Stimulated activated naive CD8-positive, alpha-beta T cell treated with anti-CD3 and anti-CD28 coated beads, Interleukin-15, amount 100 ng/mL, for 72 hours (primary cell): ENCODE measurements at regions not wholly inside any gene's neighbourhood (a gene's known extent, or its start where the extent isn't known, plus 50 kb on each side); places are given as distances from the start of the nearest gene placed in this dataset.

Experiments used
- ATAC-seq: fragments of 150-1000 bp; cut with Tn5 transposase; 2 replicates; pipeline ENCODE4 v1.10.0; 2021; ENCODE audit warnings: mild to moderate bottlenecking, moderate library complexity
- DNase-seq, 2 donors: peaks; one replicate each; pipeline ENCODE4 v3.0.0; 2021 to 2022
- H3K27ac Mint-ChIP-seq, 2 donors: one replicate each; pipeline ENCODE4 v1.8.0; 2022; ENCODE audit warnings: mild to moderate bottlenecking in 2 of 2, mixed read lengths in 2 of 2, moderate library complexity in 2 of 2
- H3K27me3 Mint-ChIP-seq: one replicate; pipeline ENCODE4 v1.8.0; 2022; ENCODE audit warnings: mixed read lengths
- H3K4me1 Mint-ChIP-seq: one replicate; pipeline ENCODE4 v1.8.0; 2022; ENCODE audit warnings: mild to moderate bottlenecking, mixed read lengths
- H3K4me3 Mint-ChIP-seq, 2 donors: one replicate each; pipeline ENCODE4 v1.8.0; 2022; ENCODE audit warnings: mild to moderate bottlenecking in 2 of 2, mixed read lengths in 2 of 2, moderate library complexity in 1 of 2
- H3K9me3 Mint-ChIP-seq, 2 donors: one replicate each; pipeline ENCODE4 v1.8.0; 2022; ENCODE audit warnings: mixed read lengths in 2 of 2

GRCh38 chr11:103550811-103551210 lies 441.6 kb downstream of the DYNC2H1 start:
- no peaks in the 10 kb centered on the region for H3K9me3 Mint-ChIP-seq

DNA sequence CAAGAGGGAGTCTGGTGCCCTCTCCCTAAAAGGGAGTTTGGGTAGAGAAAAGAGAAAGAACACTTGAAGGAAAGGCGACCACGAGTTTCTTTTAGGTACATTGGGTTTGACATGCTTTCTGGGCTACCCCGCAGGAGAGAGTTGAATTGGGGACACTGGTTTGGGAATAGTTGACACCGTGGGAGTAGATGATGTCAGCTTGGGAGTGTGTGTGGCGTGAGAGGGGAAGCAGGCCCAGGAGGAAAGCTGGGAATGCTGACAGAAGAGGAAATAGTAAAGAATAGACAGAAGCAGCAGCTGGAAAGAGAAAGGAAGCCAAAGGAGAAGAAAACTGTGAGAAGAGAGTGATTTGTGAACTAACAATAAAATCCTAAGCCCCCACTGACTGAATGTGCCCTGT lies 442.9 kb downstream of the DYNC2H1 start:
- Mint-ChIP-seq H3K4me3 (no peak overlapping the region), H3K27me3 (no peaks in the 10 kb centered on the region), H3K9me3 (no peaks in the 10 kb centered on the region), H3K4me1 (no peaks in the 10 kb centered on the region), H3K27ac (peak overlapping the region in 1 of 2 donors; percentile 1)
- no peak for DNase-seq
- ATAC-seq = no peak

More at GRCh38 chr11:103550811-103551210, 441.6 kb downstream of the DYNC2H1 start:
- ATAC-seq = no peak
- no peaks in the 10 kb centered on the region for H3K4me1 Mint-ChIP-seq
- H3K27ac Mint-ChIP-seq = no peak overlapping the region
- no peak overlapping the region for H3K4me3 Mint-ChIP-seq
- no peak for DNase-seq
- H3K27me3 Mint-ChIP-seq = no peaks in the 10 kb centered on the region

- H3K9me3 Mint-ChIP-seq = no peaks in the 10 kb centered on the region
- H3K4me3 Mint-ChIP-seq = no peak overlapping the region
- ATAC-seq = no peak
- peaks cover 10% of the 10 kb centered on the region for H3K27me3 Mint-ChIP-seq
- no peak overlapping the region for H3K27ac Mint-ChIP-seq
- no peak for DNase-seq
- no peaks in the 10 kb centered on the region for H3K4me1 Mint-ChIP-seq
These were observed 446.9 kb downstream of the DYNC2H1 start for GRCh38 chr11:103556171-103556570.

DNA sequence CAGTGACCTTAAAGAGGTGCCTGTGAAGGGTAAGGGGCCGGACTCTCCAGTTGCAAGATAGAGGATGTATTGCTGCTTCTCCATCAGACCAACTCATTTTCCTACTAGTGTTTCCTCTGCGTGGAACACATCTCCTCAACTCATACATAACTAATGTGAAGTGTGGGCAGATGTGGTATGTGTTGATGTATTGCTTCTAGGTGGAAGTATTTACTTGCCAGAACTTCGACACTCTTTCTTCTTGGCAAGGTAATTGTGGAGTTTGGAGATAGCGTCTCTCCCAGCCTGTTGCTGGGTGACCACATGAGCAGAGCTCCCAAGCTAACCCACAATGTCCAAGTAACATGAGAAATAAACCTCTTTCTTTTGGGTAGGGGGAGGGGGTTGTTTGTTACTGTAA lies 456.9 kb downstream of the DYNC2H1 start:
- no peaks in the 10 kb centered on the region for H3K27me3 Mint-ChIP-seq
- ATAC-seq = no peak
- DNase-seq = no peak
- H3K4me1 Mint-ChIP-seq = no peaks in the 10 kb centered on the region
- H3K27ac Mint-ChIP-seq = no peak overlapping the region
- H3K9me3 Mint-ChIP-seq = no peaks in the 10 kb centered on the region
- no peak overlapping the region for H3K4me3 Mint-ChIP-seq

DNA sequence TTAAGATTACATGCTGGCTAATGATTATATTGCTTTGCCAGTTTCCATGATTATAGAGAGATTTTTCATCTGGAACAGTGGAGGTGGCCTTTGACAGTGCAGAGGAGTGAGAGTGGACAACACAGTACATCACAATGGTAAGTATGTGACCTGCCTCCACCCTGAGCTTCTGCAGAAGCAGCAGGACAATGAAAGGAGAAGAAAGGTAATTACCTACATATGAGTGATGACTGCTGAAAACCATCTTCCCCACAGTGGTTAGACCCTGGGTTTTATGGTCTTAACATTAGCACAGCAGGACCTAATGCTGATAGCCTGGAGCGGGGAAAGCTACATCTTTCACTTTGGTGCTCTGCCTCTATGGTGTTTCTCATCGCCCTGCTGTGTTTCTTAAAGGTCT lies 454.7 kb upstream of the DDI1 start:
- Mint-ChIP-seq H3K9me3 (peaks cover 11 to 14% of the 10 kb centered on the region in 2 donors), H3K4me1 (no peaks in the 10 kb centered on the region), H3K4me3 (no peak overlapping the region), H3K27me3 (peaks cover 7% of the 10 kb centered on the region), H3K27ac (no peak overlapping the region)
- no peak for ATAC-seq
- DNase-seq = no peak

- Mint-ChIP-seq H3K4me3 (no peak overlapping the region), H3K9me3 (peaks cover 11 to 14% of the 10 kb centered on the region in 2 donors), H3K4me1 (no peaks in the 10 kb centered on the region), H3K27ac (no peak overlapping the region), H3K27me3 (peaks cover 7% of the 10 kb centered on the region)
- ATAC-seq (no peak), DNase-seq (no peak)
These were observed 454.0 kb upstream of the DDI1 start for GRCh38 chr11:103582351-103582909.

- H3K27me3 Mint-ChIP-seq = peaks cover 7% of the 10 kb centered on the region
- H3K4me1 Mint-ChIP-seq = no peaks in the 10 kb centered on the region
- no peak for DNase-seq
- no peak for ATAC-seq
- H3K27ac Mint-ChIP-seq = no peak overlapping the region
- H3K9me3 Mint-ChIP-seq = peaks cover 11 to 13% of the 10 kb centered on the region in 2 donors
- H3K4me3 Mint-ChIP-seq = no peak overlapping the region
These were observed 452.4 kb upstream of the DDI1 start for GRCh38 chr11:103584021-103584420.

DNA sequence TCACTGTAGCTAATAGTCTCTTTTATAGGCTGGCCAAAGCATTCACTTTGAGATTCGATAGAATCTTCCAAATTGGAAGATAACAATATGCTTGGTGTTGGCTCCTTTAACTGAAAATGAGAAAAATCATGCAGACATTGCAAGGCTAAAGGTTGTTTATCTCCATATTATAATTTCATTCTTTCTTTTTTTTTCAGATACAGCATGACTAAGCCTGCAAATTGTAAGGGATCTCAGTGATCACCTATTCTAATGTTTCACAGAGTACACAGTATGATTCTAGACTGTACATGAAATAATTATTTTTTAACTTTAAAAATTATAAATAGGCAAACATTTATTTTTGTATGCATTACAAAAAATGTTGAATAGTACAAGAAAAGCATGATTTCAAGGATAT lies 451.7 kb upstream of the DDI1 start:
- no peak overlapping the region for H3K4me3 Mint-ChIP-seq
- no peaks in the 10 kb centered on the region for H3K4me1 Mint-ChIP-seq
- H3K27me3 Mint-ChIP-seq = peaks cover 7% of the 10 kb centered on the region
- H3K27ac Mint-ChIP-seq = no peak overlapping the region
- DNase-seq (no peak), ATAC-seq (no peak)
- H3K9me3 Mint-ChIP-seq = peaks cover 5 to 6% of the 10 kb centered on the region in 2 donors

- DNase-seq (no peak), ATAC-seq (no peak)
- no peaks in the 10 kb centered on the region for H3K4me1 Mint-ChIP-seq
- H3K9me3 Mint-ChIP-seq = no peaks in the 10 kb centered on the region
- H3K27ac Mint-ChIP-seq = peak overlapping the region in 1 of 2 donors; percentile 94
- H3K27me3 Mint-ChIP-seq = peaks cover 7% of the 10 kb centered on the region
- H3K4me3 Mint-ChIP-seq = no peak overlapping the region
These were observed 451.0 kb upstream of the DDI1 start for GRCh38 chr11:103585401-103585800.

GRCh38 chr11:103585911-103586310 lies 450.5 kb upstream of the DDI1 start:
- Mint-ChIP-seq H3K4me3 (no peak overlapping the region), H3K27ac (peak overlapping the region in 1 of 2 donors; percentile 94), H3K27me3 (peaks cover 7% of the 10 kb centered on the region), H3K9me3 (no peaks in the 10 kb centered on the region), H3K4me1 (no peaks in the 10 kb centered on the region)
- ATAC-seq (no peak), DNase-seq (no peak)

GRCh38 chr11:103586756-103587155 lies 449.7 kb upstream of the DDI1 start:
- Mint-ChIP-seq H3K9me3 (no peaks in the 10 kb centered on the region), H3K27ac (no peak overlapping the region), H3K4me1 (no peaks in the 10 kb centered on the region), H3K4me3 (no peak overlapping the region), H3K27me3 (peaks cover 7% of the 10 kb centered on the region)
- DNase-seq (no peak), ATAC-seq (no peak)

DNA sequence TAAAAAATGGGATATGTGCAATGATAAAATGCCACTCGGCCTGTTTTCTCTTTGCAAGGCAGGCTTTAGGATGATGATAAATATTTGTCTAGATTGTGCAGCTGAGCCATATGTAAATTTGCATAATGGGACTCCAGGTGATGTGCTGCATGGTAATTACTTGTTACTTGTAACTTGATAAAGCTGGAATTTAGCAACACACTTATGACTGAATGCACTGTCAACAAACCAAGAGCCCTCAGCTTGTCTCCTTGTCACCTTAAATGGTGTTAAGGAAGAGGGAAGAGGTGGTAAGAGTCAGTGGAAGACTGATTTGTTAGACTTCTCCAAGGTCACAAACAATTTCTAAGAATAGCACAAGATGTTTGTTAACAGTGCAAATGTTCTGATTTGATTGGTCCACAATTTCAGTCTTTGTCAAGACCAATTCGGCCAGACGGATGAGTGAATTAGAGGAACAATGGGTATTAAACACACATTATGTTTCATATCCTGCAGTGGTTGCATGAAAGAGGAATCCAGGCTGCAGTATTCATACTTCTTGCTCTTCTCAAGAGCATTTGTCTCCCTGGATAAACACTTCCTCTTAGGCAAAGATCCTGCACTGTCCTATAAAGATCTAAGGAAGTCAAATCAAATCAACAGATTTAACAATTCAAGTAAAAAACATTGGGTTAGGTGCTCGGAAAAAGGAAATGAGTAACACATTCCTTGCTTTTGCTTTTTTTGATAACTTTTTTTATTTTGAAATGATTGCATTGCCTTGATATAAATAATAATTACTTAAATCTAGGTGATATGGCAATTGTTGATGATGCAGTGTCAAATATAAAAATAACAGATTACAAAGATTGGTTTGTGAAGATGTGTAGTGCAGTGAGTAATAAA lies 448.3 kb upstream of the DDI1 start:
- H3K9me3 Mint-ChIP-seq = no peaks in the 10 kb centered on the region
- no peak overlapping the region for H3K4me3 Mint-ChIP-seq
- DNase-seq (no peak), ATAC-seq (no peak)
- peaks cover 7% of the 10 kb centered on the region for H3K27me3 Mint-ChIP-seq
- no peaks in the 10 kb centered on the region for H3K4me1 Mint-ChIP-seq
- no peak overlapping the region for H3K27ac Mint-ChIP-seq

DNA sequence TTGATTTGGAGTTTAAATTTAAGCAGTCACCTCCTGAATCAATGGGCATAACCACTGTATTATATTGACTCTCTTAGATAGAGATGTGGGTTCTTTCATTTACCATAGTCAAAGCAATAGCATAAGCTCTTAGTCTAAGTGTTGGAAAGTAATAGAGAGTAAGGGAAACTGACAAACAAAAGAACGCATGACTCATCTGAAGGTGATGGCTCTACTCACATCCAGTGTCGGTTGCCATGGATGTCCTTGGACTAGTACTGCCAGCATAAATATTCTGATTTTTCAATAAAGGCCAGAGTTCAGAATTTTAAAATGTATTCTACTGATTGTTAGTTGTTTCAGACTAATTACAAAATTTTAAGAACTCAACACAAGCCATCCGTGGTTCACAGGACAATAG lies 444.9 kb upstream of the DDI1 start:
- H3K4me1 Mint-ChIP-seq = no peaks in the 10 kb centered on the region
- no peaks in the 10 kb centered on the region for H3K9me3 Mint-ChIP-seq
- H3K27me3 Mint-ChIP-seq = peaks cover 1% of the 10 kb centered on the region
- ATAC-seq (no peak), DNase-seq (no peak)
- H3K4me3 Mint-ChIP-seq = no peak overlapping the region
- no peak overlapping the region for H3K27ac Mint-ChIP-seq

DNA sequence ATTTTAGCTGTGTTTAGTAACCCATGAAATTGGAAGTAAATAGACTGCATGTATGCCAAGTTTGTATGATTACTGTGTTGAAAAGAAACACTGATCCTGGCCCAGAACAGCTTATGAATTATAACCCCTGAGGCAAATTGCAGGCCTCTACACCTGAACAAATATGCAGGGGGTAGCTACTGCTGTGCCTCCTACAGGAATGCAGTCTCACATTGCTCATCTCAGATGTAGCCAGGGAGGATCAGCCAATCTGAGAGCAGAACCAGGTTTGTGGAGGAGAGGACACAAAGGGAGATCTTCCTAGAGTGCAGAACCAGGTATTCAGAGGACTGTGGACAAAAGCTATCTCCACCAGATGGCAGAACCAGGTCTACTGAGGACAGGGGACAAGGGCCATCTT lies 442.2 kb upstream of the DDI1 start:
- Mint-ChIP-seq H3K9me3 (no peaks in the 10 kb centered on the region), H3K27me3 (peaks cover 12% of the 10 kb centered on the region)

GRCh38 chr11:103596315-103596714 lies 440.1 kb upstream of the DDI1 start:
- no peak overlapping the region for H3K27ac Mint-ChIP-seq
- H3K9me3 Mint-ChIP-seq = no peaks in the 10 kb centered on the region
- no peak for DNase-seq
- no peaks in the 10 kb centered on the region for H3K4me1 Mint-ChIP-seq
- no peak for ATAC-seq
- H3K4me3 Mint-ChIP-seq = no peak overlapping the region
- peaks cover 21% of the 10 kb centered on the region for H3K27me3 Mint-ChIP-seq

More for the DNA sequence above, 442.2 kb upstream of the DDI1 start:
- Mint-ChIP-seq H3K4me3 (no peak overlapping the region), H3K27ac (no peak overlapping the region), H3K4me1 (no peaks in the 10 kb centered on the region)
- ATAC-seq = no peak
- DNase-seq = no peak

DNA sequence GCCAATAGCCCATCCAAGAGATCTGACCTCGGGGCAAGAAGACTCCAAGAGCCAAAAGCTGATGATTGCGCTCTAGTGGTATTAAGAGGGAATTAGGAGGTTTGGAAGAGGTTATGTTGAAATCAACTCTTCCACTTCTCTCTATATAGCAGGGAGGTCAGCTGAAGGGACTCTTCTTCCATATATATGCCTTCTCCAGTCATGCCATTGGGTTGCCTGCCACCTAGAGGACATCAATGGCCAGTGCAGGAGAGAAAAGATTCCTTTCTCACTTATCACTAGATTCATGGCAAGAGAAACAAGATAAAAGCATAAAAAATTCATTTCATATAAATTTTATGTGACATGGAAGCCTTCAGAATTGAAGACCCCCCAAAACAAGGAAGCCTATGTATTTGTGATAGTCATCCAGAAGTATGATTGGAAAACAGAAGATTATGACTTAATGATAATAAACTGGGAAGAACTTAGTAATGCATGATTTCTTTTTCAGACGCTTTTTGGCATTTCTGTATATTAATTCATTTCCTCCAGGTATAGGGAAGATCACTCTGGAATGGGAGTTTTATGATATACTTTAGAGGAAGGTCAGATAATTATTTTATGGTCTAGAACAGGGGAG lies 435.1 kb upstream of the DDI1 start:
- H3K27ac Mint-ChIP-seq = peak overlapping the region in 1 of 2 donors; percentile 24
- peak; percentile 71 for ATAC-seq
- H3K27me3 Mint-ChIP-seq = peaks cover 33% of the 10 kb centered on the region
- peak; percentile 30 to 33 for DNase-seq
- H3K9me3 Mint-ChIP-seq = no peaks in the 10 kb centered on the region
- no peaks in the 10 kb centered on the region for H3K4me1 Mint-ChIP-seq
- no peak overlapping the region for H3K4me3 Mint-ChIP-seq
